H9 (cell line): ENCODE measurements at regions not wholly inside any gene's neighbourhood (a gene's known extent, or its start where the extent isn't known, plus 50 kb on each side); places are given as distances from the start of the nearest gene placed in this dataset.

Source experiments
- DNase-seq: peaks from one replicate; pipeline ENCODE4 v3.0.0-alpha.2; 2017
- H2AFZ ChIP-seq: one replicate; pipeline ENCODE4 v1.6.1; 2013; ENCODE audit warnings: mild to moderate bottlenecking, low read length, control low read depth, moderate library complexity
- H2AK5ac ChIP-seq: 2 replicates; pipeline ENCODE4 v1.6.1; 2013; ENCODE audit warnings: low read length, control low read depth, mixed read lengths; ENCODE audit not compliant: insufficient read length
- H2BK120ac ChIP-seq: one replicate; pipeline ENCODE4 v1.6.1; 2013; ENCODE audit warnings: low read depth, mild to moderate bottlenecking, low read length, control low read depth, inconsistent platforms; ENCODE audit not compliant: poor library complexity, severe bottlenecking
- H2BK12ac ChIP-seq: 2 replicates; pipeline ENCODE4 v1.6.1; 2013; ENCODE audit warnings: low read length, control low read depth, mixed read lengths, low read depth; ENCODE audit not compliant: insufficient read length
- H2BK15ac ChIP-seq: 2 replicates; pipeline ENCODE4 v1.6.1; 2013; ENCODE audit warnings: low read depth, low read length, control low read depth
- H2BK20ac ChIP-seq: one replicate; pipeline ENCODE4 v1.6.1; 2013; ENCODE audit warnings: low read depth, mild to moderate bottlenecking, low read length, control low read depth, inconsistent platforms; ENCODE audit not compliant: poor library complexity, severe bottlenecking
- H2BK5ac ChIP-seq: 2 replicates; pipeline ENCODE4 v1.6.1; 2013; ENCODE audit warnings: low read length, control low read depth, mixed read lengths; ENCODE audit not compliant: insufficient read length
- H3K14ac ChIP-seq: 2 replicates; pipeline ENCODE4 v1.6.1; 2013; ENCODE audit warnings: low read length, control low read depth; ENCODE audit not compliant: insufficient read depth
- H3K18ac ChIP-seq: 2 replicates; pipeline ENCODE4 v1.6.1; 2013; ENCODE audit warnings: low read depth, mild to moderate bottlenecking, mixed read lengths, low read length, control low read depth; ENCODE audit not compliant: insufficient read length
- H3K23ac ChIP-seq: 2 replicates; pipeline ENCODE4 v1.6.1; 2013; ENCODE audit warnings: low read length, control low read depth, mixed read lengths, low read depth; ENCODE audit not compliant: insufficient read length
- H3K23me2 ChIP-seq: 2 replicates; pipeline ENCODE4 v1.6.1; 2013; ENCODE audit warnings: low read depth, mild to moderate bottlenecking, mixed read lengths, low read length, control low read depth; ENCODE audit not compliant: insufficient read length, poor library complexity, severe bottlenecking
- H3K27ac ChIP-seq: 2 replicates; pipeline ENCODE4 v1.5.1; 2013; ENCODE audit warnings: low read length, control low read depth, mixed read lengths, low read depth; ENCODE audit not compliant: insufficient read length
- H3K27me3 ChIP-seq: 2 replicates; pipeline ENCODE4 v1.6.1; 2013; ENCODE audit warnings: low read length, control low read depth, inconsistent platforms; ENCODE audit not compliant: insufficient read depth
- H3K4ac ChIP-seq: 2 replicates; pipeline ENCODE4 v1.6.1; 2013; ENCODE audit warnings: low read depth, mild to moderate bottlenecking, control low read depth, inconsistent platforms, low read length, moderate library complexity
- H3K4me1 ChIP-seq: 2 replicates; pipeline ENCODE4 v1.6.1; 2013; ENCODE audit warnings: low read length, control low read depth, inconsistent platforms; ENCODE audit not compliant: insufficient read depth
- H3K4me2 ChIP-seq: 2 replicates; pipeline ENCODE4 v1.6.1; 2013; ENCODE audit warnings: low read length, control low read depth, mixed read lengths; ENCODE audit not compliant: insufficient read length, insufficient read depth
- H3K56ac ChIP-seq: 2 replicates; pipeline ENCODE4 v1.6.1; 2013; ENCODE audit warnings: low read depth, mild to moderate bottlenecking, mixed read lengths, low read length, control low read depth; ENCODE audit not compliant: insufficient read length
- H3K79me1 ChIP-seq: 2 replicates; pipeline ENCODE4 v1.6.1; 2013; ENCODE audit warnings: low read depth, mild to moderate bottlenecking, moderate library complexity, low read length, control low read depth, inconsistent platforms; ENCODE audit not compliant: insufficient read depth, poor library complexity, severe bottlenecking
- H3K79me2 ChIP-seq: 2 replicates; pipeline ENCODE4 v1.6.1; 2013; ENCODE audit warnings: low read length, control low read depth, inconsistent platforms; ENCODE audit not compliant: insufficient read depth
- H3K9ac ChIP-seq: 2 replicates; pipeline ENCODE4 v1.6.1; 2013; ENCODE audit warnings: low read length, control low read depth, mixed read lengths; ENCODE audit not compliant: insufficient read length; ENCODE audit errors: extremely low read depth
- H3K9me3 ChIP-seq: one replicate; pipeline ENCODE4 v1.6.1; 2013; ENCODE audit warnings: low read depth, low read length, inconsistent platforms; ENCODE audit not compliant: control insufficient read depth
- H3T11ph ChIP-seq: one replicate; pipeline ENCODE4 v1.6.1; 2013; ENCODE audit warnings: mild to moderate bottlenecking, low read length, control low read depth, inconsistent platforms
- H4K20me1 ChIP-seq: one replicate; pipeline ENCODE4 v1.6.1; 2013; ENCODE audit not compliant: control insufficient read depth, insufficient read length, insufficient read depth
- H4K5ac ChIP-seq: 2 replicates; pipeline ENCODE4 v1.6.1; 2013; ENCODE audit warnings: low read depth, mild to moderate bottlenecking, mixed read lengths, low read length, control low read depth; ENCODE audit not compliant: insufficient read length
- H4K8ac ChIP-seq: replicated peaks from 2 replicates; pipeline ENCODE4 v1.6.1; 2013; ENCODE audit warnings: low read length, control low read depth, mixed read lengths, low read depth; ENCODE audit not compliant: insufficient read length
- H4K91ac ChIP-seq: 2 replicates; pipeline ENCODE4 v1.6.1; 2013; ENCODE audit warnings: low read depth, mild to moderate bottlenecking, moderate library complexity, mixed read lengths, low read length, control low read depth; ENCODE audit not compliant: insufficient read length
- H3K27ac Mint-ChIP-seq, 3 experiments: 2 replicates in 2 of 3; 3 replicates in 1 of 3; pipeline ENCODE4 v1.8.0; 2020 to 2021; ENCODE audit warnings: mixed read lengths in 3 of 3, mild to moderate bottlenecking in 1 of 3, moderate library complexity in 1 of 3
- H3K27me3 Mint-ChIP-seq: 2 replicates; pipeline ENCODE4 v1.8.0; 2021; ENCODE audit warnings: low read depth, mild to moderate bottlenecking, moderate library complexity, mixed read lengths
- H3K36me3 Mint-ChIP-seq, 3 experiments: 2 replicates in 2 of 3; 3 replicates in 1 of 3; pipeline ENCODE4 v1.8.0; 2020 to 2021; ENCODE audit warnings: low read depth in 3 of 3, mixed read lengths in 3 of 3; ENCODE audit not compliant: insufficient read depth in 1 of 3
- H3K4me1 Mint-ChIP-seq, 2 experiments: 2 replicates each; pipeline ENCODE4 v1.8.0; 2020; ENCODE audit warnings: mixed read lengths in 2 of 2
- H3K4me3 Mint-ChIP-seq, 2 experiments: 2 replicates in 1 of 2; 3 replicates in 1 of 2; pipeline ENCODE4 v1.8.0; 2020 to 2021; ENCODE audit warnings: mild to moderate bottlenecking in 2 of 2, mixed read lengths in 2 of 2, moderate library complexity in 1 of 2
- H3K9me3 Mint-ChIP-seq, 2 experiments: 2 replicates in 1 of 2; 3 replicates in 1 of 2; pipeline ENCODE4 v1.8.0; 2020; ENCODE audit warnings: mild to moderate bottlenecking in 2 of 2, mixed read lengths in 2 of 2, moderate library complexity in 1 of 2
- WGBS: extraction: QIAGEN DNeasy Blood & Tissue Kit; methylation state at CpG from one replicate; pipeline ENCODE4 v1.1.7; 2013; ENCODE audit warnings: missing lambda C conversion rate, low lambda C conversion rate, mixed read lengths; ENCODE audit not compliant: insufficient read length; ENCODE audit errors: extremely low coverage; 5-methylcytosine and 5-hydroxymethylcytosine counted together
- TF ChIP-seq, protein P1 (sequence below): fragments of 200-600 bp; sonication (generic); conservative IDR thresholded peaks from 3 replicates; pipeline ENCODE4 v1.8.0; 2021; ENCODE audit warnings: antibody characterized with exemption, mild to moderate bottlenecking

DNA sequence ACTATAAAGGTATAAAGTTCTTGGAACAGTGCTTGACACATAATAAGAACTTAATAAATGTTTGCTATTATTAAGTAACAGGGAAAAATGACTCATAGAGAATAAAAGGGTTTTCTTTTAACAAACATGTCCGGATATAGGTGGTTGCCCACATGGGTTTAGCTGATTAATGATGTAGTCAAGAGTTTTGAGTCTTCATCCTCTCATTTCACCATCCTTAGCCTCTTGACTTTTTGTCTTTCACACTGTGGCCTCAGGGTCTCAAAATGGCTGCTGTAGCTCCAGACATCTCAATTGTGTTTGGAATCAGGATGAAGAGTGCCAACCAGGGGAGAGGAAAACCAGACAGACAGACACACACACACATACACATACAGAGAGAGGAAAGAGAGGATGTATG lies 97.9 kb downstream of the HSPH1 start:
- Mint-ChIP-seq H3K9me3 (peaks cover 3 to 5% of the 10 kb centered on the region in 2 experiments; a peak in 2 of 5 replicates), H3K4me3 (no peak overlapping the region), H3K36me3 (peaks cover 0 to 4% (median 0%) of the 10 kb centered on the region in 3 experiments; a peak in 1 of 7 replicates), H3K4me1 (peaks cover 8 to 9% of the 10 kb centered on the region in 2 experiments), H3K27ac (no peak overlapping the region), H3K27me3 (no peaks in the 10 kb centered on the region; the same call in 1 of the 2 replicates)
- Histone ChIP-seq H4K91ac (no peak overlapping the region), H2BK12ac (no peak overlapping the region), H3K9ac (no peak overlapping the region), H2BK15ac (no peak overlapping the region), H3K27me3 (no peaks in the 10 kb centered on the region; the same call in 1 of the 2 replicates), H4K20me1 (no peaks in the 10 kb centered on the region), H3K4me1 (no peaks in the 10 kb centered on the region), H2BK5ac (no peak overlapping the region), H2BK120ac (no peak overlapping the region), H3K4ac (no peak overlapping the region), H4K5ac (no peak overlapping the region), H3K18ac (no peak overlapping the region), H3K56ac (no peak overlapping the region), H3K23ac (no peak overlapping the region), H3K9me3 (no peaks in the 10 kb centered on the region), H2AK5ac (no peak overlapping the region), H3K23me2 (no peaks in the 10 kb centered on the region), H3K14ac (no peak overlapping the region), H2AFZ (no peak overlapping the region), H3K79me2 (no peaks in the 10 kb centered on the region), H3T11ph (no peak overlapping the region), H4K8ac (no peak overlapping the region), H2BK20ac (no peak overlapping the region), H3K4me2 (no peak overlapping the region), H3K79me1 (no peaks in the 10 kb centered on the region), H3K27ac (no peak overlapping the region)
- TF ChIP-seq, protein P1, sequence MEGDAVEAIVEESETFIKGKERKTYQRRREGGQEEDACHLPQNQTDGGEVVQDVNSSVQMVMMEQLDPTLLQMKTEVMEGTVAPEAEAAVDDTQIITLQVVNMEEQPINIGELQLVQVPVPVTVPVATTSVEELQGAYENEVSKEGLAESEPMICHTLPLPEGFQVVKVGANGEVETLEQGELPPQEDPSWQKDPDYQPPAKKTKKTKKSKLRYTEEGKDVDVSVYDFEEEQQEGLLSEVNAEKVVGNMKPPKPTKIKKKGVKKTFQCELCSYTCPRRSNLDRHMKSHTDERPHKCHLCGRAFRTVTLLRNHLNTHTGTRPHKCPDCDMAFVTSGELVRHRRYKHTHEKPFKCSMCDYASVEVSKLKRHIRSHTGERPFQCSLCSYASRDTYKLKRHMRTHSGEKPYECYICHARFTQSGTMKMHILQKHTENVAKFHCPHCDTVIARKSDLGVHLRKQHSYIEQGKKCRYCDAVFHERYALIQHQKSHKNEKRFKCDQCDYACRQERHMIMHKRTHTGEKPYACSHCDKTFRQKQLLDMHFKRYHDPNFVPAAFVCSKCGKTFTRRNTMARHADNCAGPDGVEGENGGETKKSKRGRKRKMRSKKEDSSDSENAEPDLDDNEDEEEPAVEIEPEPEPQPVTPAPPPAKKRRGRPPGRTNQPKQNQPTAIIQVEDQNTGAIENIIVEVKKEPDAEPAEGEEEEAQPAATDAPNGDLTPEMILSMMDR: no peak
- no peak for DNase-seq
- no CpG with 5 or more reads among the region's 1 CpG for WGBS
